ENCODE measurements at regions not wholly inside any gene's neighbourhood (a gene's known extent, or its start where the extent isn't known, plus 50 kb on each side); places are given as distances from the start of the nearest gene placed in this dataset.

DNA sequence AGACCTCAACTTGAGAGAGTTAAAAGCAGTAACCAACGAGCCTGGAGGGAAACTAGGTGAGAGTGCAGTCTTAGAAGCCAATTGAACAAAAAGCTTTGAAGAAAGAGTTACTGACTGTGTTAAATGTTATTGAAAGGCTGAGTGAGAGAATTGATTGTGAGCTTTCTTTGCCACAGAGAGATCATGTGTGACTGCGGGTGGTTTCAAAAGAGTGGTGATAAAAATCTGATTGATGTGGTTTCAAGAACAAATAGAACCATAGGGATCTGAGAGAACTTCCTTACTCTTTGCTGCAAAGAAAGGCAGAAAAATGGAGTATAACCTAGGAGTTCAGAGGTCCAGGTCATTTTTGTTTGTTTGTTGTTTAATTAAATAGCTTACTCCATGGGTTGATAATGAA is 759.9 kb upstream of the ALCAM start:
- Histone ChIP-seq H3K27ac (no peak overlapping the region), H3K4me3 (no peak overlapping the region), H3K36me3 (ENCODE audit: insufficient read depth in 1 of 2, low read depth in 1 of 2) (no peaks in the 10 kb centered on the region), H3K27me3 (ENCODE audit: insufficient read depth in 3 of 3, low read length in 2 of 3) (no peaks in the 10 kb centered on the region), H3K4me1 (no peaks in the 10 kb centered on the region), H3K9me3 (no peaks in the 10 kb centered on the region)
- TF ChIP-seq, protein P1, sequence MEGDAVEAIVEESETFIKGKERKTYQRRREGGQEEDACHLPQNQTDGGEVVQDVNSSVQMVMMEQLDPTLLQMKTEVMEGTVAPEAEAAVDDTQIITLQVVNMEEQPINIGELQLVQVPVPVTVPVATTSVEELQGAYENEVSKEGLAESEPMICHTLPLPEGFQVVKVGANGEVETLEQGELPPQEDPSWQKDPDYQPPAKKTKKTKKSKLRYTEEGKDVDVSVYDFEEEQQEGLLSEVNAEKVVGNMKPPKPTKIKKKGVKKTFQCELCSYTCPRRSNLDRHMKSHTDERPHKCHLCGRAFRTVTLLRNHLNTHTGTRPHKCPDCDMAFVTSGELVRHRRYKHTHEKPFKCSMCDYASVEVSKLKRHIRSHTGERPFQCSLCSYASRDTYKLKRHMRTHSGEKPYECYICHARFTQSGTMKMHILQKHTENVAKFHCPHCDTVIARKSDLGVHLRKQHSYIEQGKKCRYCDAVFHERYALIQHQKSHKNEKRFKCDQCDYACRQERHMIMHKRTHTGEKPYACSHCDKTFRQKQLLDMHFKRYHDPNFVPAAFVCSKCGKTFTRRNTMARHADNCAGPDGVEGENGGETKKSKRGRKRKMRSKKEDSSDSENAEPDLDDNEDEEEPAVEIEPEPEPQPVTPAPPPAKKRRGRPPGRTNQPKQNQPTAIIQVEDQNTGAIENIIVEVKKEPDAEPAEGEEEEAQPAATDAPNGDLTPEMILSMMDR (IDR thresholded peaks at IDR 0.05) = no peak
- no peak for ATAC-seq
- WGBS, 3 donors = 27 to 34% (median 28%) methylated on average over 2 of the region's 2 CpGs
- DNase-seq = no peak
- intact Hi-C loops (cut with DNase I) = no loop called here

DNA sequence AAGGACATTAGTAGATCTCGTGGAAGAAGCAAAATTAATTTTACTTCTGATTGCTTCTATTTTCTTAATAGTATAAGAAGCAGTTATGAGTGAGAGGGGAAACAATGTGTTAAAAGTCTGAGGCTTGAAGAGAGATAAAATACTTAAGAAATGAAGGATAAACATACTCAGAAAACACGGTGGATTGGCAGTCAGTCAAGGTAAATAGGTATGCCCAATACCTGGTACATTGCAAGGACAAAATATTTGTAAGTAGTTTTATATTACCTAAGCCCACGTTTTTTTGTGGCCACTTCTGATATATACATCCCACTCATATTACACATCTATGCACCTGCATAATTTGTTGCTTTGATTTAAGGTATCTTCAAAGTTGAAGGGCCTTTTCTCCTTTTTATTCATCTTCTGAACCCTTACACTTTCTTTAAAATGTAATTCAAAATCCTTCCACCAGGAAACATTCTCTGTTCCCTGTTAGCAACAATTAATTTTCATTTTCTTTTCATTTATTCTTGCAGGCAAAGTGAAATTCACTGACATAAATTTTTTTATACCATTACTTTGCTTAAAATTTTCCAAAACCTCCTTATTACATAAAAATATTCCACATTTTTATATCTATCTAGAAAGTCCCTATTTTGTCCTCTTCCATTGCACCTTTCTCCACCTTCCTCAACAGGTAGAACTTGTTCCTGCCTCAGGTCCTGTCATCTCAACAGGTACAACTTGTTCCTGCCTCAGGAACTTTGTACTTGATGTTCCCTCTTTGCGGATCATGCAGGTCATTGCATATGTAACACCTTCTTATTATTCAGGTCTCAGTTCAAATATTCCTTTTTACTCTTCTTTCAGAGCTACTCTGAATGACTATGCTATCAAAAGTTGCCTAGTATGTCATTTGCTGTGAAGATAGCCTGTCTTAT is 755.7 kb upstream of the ALCAM start:
- no peaks in the 10 kb centered on the region for H3K4me1 ChIP-seq
- WGBS, 3 donors = 55 to 59% (median 57%) methylated on average over 4 of the region's 4 CpGs
- no peak overlapping the region for H3K27ac ChIP-seq
- no peaks in the 10 kb centered on the region for H3K36me3 ChIP-seq (ENCODE audit: insufficient read depth in 1 of 2, low read depth in 1 of 2)
- TF ChIP-seq, protein P1 (IDR thresholded peaks at IDR 0.05) = no peak
- H3K4me3 ChIP-seq = no peak overlapping the region
- ATAC-seq (no peak), DNase-seq (no peak)
- no peaks in the 10 kb centered on the region for H3K27me3 ChIP-seq (ENCODE audit: insufficient read depth in 3 of 3, low read length in 2 of 3)
- intact Hi-C loops (cut with DNase I) = no loop called here
- no peaks in the 10 kb centered on the region for H3K9me3 ChIP-seq

DNA sequence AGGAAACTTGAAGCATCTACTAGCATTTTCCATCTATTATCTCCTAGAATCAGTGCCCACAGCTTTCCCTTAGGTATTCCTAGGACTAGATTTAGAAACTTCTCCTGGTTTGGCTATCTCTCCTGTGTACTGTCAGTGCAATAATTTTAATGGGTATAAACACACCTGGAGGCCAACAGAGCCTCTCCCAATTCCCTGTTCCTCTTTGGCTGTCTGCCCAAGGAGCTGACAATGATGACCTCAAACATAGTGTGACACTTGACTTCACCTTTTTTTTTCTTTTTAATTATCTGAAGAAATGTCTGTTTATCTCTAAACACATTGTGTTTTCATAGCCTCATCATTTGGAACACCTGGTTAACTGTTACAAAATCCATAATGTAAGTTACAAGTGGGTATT is 754.5 kb upstream of the ALCAM start:
- DNase-seq (no peak), ATAC-seq (no peak)
- TF ChIP-seq, protein P1 (IDR thresholded peaks at IDR 0.05) = no peak
- no peaks in the 10 kb centered on the region for H3K9me3 ChIP-seq
- H3K27ac ChIP-seq = no peak overlapping the region
- H3K36me3 ChIP-seq (ENCODE audit: insufficient read depth in 1 of 2, low read depth in 1 of 2) = no peaks in the 10 kb centered on the region
- H3K4me1 ChIP-seq = no peaks in the 10 kb centered on the region
- intact Hi-C loops (cut with DNase I) = no loop called here
- no peaks in the 10 kb centered on the region for H3K27me3 ChIP-seq (ENCODE audit: insufficient read depth in 3 of 3, low read length in 2 of 3)
- no peak overlapping the region for H3K4me3 ChIP-seq

DNA sequence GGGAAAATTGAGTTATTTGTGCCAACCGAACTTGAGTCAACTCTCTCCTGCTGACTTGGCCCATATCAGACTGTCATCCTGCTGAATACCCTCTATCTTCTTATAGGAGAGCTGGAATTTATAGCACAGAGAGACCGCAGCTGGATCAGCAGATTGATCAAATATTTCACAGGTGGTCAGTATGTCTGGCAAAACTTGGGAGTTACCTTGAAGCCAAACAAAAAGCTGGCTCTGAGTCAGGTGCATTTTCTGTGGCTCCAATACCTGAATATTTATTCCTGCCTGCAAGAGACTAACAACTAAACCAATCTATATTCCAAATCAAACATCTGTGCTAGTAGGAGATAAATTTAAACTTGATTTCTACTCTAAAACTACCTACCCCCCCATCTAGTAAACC is 752.1 kb upstream of the ALCAM start:
- TF ChIP-seq, protein P1 (IDR thresholded peaks at IDR 0.05) = no peak
- Histone ChIP-seq H3K36me3 (ENCODE audit: insufficient read depth in 1 of 2, low read depth in 1 of 2) (no peaks in the 10 kb centered on the region), H3K27ac (no peak overlapping the region), H3K4me1 (no peaks in the 10 kb centered on the region), H3K4me3 (no peak overlapping the region), H3K27me3 (ENCODE audit: insufficient read depth in 3 of 3, low read length in 2 of 3) (no peaks in the 10 kb centered on the region), H3K9me3 (no peaks in the 10 kb centered on the region)
- WGBS, 3 donors = 79 to 95% (median 91%) methylated on average over 2 of the region's 2 CpGs
- intact Hi-C loops (cut with DNase I) = no loop called here
- ATAC-seq (no peak), DNase-seq (no peak)

All from psoas muscle (tissue), 7 donors.